GM18519 (cell line): ENCODE measurements at regions not wholly inside any gene's neighbourhood (a gene's known extent, or its start where the extent isn't known, plus 50 kb on each side); places are given as distances from the start of the nearest gene placed in this dataset.
"Not testable (repeated sequence)": the region's sequence is repeated elsewhere in the genome, so short reads cannot be mapped to it uniquely, and the experiment has no call there.

Source experiments
- ATAC-seq: cut with Tn5 transposase; IDR thresholded peaks from one replicate; pipeline ENCODE4 v1.9.1; 2021; ENCODE audit warnings: mild to moderate bottlenecking, moderate library complexity; ENCODE audit not compliant: unreplicated experiment, low FRiP score

DNA sequence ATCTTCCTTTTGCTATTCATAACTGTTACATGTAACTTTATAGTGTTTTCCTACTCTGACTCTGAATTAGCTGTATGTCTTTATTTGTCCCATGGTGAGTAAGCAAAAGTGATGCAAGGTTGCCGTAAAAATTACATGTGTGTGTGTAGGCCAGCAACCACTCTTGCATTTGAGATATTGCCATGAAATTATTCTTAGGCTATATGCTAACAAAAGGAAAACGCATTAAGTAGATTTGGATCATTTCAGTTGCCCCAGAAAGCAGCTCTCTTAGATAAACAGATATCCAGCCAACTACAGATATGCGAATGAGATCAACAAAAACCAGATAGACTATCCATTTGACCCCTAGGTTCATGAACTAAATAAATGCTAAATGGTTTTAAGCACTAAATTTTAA, 73.6 kb downstream of the CYLC2 start:
- no peak for ATAC-seq

DNA sequence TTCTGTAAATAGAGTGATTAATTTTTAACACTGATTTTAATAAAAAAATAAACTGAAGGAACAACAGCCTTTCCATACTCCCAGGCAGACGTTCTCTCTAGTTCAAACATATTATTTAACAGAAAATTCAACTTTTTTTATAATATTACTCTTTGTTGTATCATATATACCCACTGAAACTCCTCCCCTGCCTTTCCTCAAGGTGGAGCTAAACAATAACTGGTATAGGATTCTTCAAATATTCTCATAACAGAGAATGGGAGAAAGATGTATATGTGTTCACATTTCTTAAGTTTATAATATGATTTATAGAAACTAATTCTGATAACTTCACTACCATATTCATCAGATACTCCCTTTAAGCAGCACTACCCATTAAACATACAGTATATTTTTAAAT, 83.4 kb downstream of the CYLC2 start:
- ATAC-seq, result no peak

DNA sequence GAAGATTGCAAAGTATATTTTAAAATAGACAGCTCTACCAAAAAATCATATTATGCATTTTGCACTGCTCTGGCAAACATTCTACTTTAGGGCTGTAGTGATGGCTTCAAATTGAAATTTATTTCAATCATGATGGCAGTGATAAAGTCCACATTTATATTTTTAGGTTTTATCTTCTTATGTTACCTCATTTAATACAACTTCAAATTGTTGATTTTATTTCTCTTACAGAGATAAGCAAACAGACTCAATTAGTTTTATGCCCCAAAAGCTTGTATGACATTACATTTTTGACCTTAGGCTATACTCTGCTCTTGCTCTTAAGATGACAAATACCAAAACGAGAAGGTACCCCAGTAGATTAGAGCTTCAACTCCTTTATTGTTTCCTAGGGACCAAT, 87.4 kb downstream of the CYLC2 start:
- ATAC-seq, result no peak

GRCh38 chr9:103089357-103089756, 94.2 kb downstream of the CYLC2 start:
- no peak for ATAC-seq

GRCh38 chr9:103104101-103104500, 109.0 kb downstream of the CYLC2 start:
- no peak for ATAC-seq

DNA sequence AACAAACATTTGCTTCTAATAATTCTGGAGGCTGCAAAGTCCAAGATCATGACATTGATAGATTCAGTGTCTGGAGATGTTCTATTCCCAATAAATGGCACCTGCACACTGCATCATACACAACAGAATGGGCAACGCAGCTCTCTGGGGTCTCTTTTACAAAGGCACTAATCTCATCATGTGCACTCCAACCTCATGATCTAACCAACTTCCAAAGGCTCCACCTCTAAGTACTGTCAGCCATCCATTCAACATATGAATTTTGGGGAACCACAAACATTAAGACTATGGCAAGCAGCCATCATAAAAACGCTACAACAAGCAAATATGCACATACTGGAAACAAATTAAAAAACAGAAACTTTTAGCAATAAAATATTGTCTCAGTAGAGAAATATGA, 121.1 kb downstream of the CYLC2 start:
- ATAC-seq, result no peak

- ATAC-seq, result no peak
Observed at GRCh38 chr9:103126494-103126893, 131.4 kb downstream of the CYLC2 start.

DNA sequence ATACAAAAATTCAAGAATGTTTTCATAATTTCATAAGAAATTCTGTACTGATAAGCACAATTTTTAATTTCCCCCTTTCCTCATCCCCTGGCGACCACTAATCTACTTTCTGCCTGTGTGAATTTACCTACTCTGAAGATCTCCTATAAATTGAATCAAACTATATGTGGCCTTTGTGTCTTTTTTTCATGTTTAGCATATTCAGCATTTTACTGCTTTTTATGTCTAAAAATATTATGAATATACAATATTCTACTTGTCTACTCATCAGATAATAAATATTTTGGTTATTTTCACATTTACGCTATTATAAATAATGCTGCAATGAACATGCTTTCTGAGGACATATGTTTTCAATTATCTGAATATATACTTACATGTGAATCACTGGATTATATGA, 144.8 kb downstream of the CYLC2 start:
- ATAC-seq, result no peak

GRCh38 chr9:103152473-103152872, 157.3 kb downstream of the CYLC2 start:
- no peak for ATAC-seq

DNA sequence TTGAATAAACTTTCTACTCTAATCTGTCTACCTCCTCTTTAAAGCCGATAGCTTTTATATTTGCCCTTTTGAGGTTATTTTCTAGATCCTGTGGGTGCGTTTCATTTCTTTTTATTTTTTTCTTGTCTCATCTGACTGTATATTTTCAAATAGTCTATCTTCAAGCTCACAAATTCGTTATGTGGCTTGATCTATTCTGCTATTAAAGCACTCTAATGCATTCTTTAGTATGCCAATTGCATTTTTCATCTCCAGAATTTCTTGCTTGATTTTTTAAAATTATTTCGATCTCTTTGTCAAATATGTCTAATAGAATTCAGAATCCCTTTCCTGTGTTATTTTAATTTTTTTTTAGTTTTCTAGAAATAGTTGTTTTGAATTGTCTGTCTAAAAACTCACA, 172.4 kb downstream of the CYLC2 start:
- no peak for ATAC-seq

- ATAC-seq, result no peak
Observed at GRCh38 chr9:103168254-103168653, 173.1 kb downstream of the CYLC2 start.

DNA sequence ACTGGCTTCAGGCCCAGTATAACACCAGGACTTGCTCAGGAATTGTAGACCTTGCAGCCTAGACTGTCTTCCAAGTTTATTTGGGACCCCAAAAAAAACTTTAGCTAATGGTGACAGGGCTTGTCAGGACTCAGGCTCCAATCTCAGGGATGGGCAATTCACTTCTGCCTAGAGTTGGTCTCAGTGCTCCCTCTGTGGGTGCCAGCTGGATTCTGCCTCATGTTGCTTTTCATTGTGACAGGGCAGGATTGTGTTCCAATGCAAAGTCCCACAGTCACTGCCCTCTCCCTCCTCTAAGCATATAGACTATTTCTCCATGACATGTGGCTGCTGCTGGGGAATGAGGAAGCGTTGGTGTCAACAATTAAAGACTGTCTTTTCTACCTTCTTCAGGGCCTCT, 174.7 kb downstream of the CYLC2 start:
- no peak for ATAC-seq

DNA sequence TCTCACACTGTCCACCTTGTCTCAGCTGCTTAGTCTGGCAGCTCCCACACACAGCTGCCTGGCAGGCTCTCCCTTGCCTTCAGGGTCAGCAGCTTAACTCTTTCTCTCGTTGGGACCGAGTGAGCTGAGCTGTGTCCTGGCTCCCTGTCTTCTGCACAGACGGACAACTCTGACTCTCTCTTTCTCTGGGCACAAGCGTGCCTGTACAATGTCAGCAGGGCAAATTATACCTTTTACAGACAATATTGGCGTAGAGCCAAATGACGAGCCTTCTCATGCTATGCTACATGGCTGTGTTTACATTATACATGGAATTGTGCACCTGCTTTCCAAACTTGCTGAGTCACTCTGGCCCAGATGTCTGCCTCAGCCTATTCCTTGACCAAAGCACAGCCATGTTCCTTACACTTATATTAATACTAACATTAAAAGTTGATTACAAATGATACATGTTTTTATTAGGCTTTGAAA, 188.6 kb downstream of the CYLC2 start:
- no peak for ATAC-seq

- no peak for ATAC-seq
Observed at GRCh38 chr9:103186959-103187358, 191.8 kb downstream of the CYLC2 start.

- no peak for ATAC-seq
Observed at GRCh38 chr9:103188781-103189350, 193.7 kb downstream of the CYLC2 start.

- ATAC-seq, result no peak
Observed at GRCh38 chr9:103193992-103194391, 198.9 kb downstream of the CYLC2 start.

DNA sequence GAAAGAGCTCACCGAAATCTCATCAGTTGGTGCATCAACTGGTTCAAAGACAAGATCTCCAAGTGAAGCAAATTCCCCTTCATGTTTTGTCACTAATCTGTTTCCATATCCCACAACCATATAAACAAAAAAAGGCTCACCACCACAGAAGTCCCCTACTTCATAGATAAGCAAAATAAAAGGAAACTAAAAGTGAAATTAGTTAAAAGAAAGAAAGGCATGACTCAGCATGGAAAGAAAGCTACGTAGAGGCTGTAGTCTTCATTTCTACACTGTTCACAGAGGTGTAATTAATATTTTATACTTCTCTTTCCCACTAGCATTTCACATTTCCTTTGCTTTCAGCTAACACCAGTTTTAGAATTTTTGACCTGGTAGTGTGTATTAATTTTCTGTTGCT, 208.0 kb downstream of the CYLC2 start:
- no peak for ATAC-seq

GRCh38 chr9:103205881-103206585, 210.9 kb downstream of the CYLC2 start:
- ATAC-seq, result not testable (repeated sequence)

GRCh38 chr9:103210607-103211006, 215.5 kb downstream of the CYLC2 start:
- ATAC-seq, result no peak

DNA sequence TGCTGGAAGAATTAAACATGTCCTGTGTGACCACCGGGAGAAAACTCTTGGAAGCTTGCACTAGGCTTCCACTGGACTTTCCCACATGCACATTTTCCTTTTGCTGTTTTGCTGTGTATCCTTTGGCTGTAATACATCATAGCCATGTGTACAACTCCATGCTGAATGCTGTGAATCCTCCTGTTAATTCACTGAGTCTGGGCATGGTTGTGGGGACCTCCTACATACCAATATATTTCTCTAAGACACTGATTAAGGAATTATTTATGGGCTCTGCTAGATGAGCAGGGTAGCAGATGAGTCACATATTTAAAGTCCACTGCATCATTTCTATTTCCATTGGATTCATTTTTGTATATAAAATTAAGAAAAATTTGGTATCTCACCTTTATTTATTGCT, 220.1 kb downstream of the CYLC2 start:
- no peak for ATAC-seq

DNA sequence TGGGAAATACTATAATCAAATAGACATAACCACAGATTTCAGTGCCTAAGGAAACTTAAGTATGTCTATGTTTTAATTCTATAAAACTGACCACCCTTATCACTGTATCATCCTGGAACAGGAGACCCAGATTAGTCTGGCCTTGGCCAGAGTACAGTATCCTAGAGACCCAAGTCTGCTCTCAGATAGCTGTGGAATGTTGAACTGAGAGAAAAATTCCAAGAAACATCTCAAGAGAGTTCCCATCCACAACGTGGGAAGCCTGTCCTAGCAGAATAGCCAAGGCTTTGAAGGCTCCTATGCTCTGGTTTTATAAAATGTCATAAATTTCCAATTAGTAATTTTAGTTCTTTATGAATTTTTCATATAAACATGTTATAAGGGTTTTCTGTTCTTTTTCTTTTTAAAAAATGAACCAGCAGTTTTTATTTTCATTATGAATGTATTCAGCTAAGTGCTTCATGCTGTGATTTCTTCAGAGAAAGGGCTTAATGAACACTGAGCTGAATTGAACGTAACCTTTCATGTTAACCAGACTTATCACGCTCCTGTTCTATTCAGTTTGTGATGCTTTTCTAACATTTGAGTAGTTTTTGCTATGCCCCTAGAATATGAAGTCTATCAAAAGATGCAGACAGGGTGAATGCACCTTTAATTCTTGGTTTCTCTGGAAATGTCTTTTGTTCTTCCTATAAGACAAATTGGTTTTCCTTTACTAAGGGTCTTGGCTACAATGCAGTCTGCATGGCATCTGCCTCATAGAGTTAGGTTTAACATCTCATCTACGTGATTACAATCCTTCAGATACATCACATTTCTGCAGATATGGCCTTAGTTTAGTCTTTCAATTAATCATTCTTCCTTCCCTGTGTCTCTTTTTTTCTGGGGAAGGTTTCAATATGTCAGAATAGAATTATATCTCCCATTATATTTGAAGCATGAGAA, 230.8 kb downstream of the CYLC2 start:
- no peak for ATAC-seq
